HEK293T (cell line): ENCODE measurements at regions not wholly inside any gene's neighbourhood (a gene's known extent, or its start where the extent isn't known, plus 50 kb on each side); places are given as distances from the start of the nearest gene placed in this dataset.

ENCODE experiments used
- ARNT ChIP-seq: fragments of 450-650 bp; IDR thresholded peaks from 2 replicates; pipeline ENCODE4 v1.6.1; 2017; ENCODE audit warnings: mild to moderate bottlenecking
- CTBP1 ChIP-seq: fragments of 450-650 bp; IDR thresholded peaks from 2 replicates; pipeline ENCODE4 v1.6.1; 2016; ENCODE audit warnings: borderline replicate concordance
- FOXA1 ChIP-seq: fragments of 450-650 bp; IDR thresholded peaks from 2 replicates; pipeline ENCODE4 v1.6.1; 2016; ENCODE audit warnings: mild to moderate bottlenecking
- FOXK2 ChIP-seq: fragments of 450-650 bp; IDR thresholded peaks from 2 replicates; pipeline ENCODE4 v1.6.1; 2016; ENCODE audit warnings: mild to moderate bottlenecking
- FOXM1 ChIP-seq: fragments of 450-650 bp; IDR thresholded peaks from 2 replicates; pipeline ENCODE4 v1.6.1; 2017; ENCODE audit warnings: mild to moderate bottlenecking, borderline replicate concordance
- HDGF ChIP-seq: fragments of 450-650 bp; IDR thresholded peaks from 2 replicates; pipeline ENCODE4 v1.6.1; 2017; ENCODE audit warnings: antibody characterized with exemption, borderline replicate concordance
- LEF1 ChIP-seq: fragments of 450-650 bp; IDR thresholded peaks from 2 replicates; pipeline ENCODE4 v1.6.1; 2017; ENCODE audit warnings: mild to moderate bottlenecking, borderline replicate concordance
- NFRKB ChIP-seq: fragments of 450-650 bp; IDR thresholded peaks from 2 replicates; pipeline ENCODE4 v1.6.1; 2016; ENCODE audit warnings: mild to moderate bottlenecking, moderate library complexity
- SP1 ChIP-seq: fragments of 450-650 bp; IDR thresholded peaks from 2 replicates; pipeline ENCODE4 v1.6.1; 2017
- SUZ12 ChIP-seq: fragments of 450-650 bp; IDR thresholded peaks from 2 replicates; pipeline ENCODE4 v1.6.1; 2016; ENCODE audit warnings: mild to moderate bottlenecking
- TARDBP ChIP-seq: fragments of 450-650 bp; IDR thresholded peaks from 2 replicates; pipeline ENCODE4 v1.6.1; 2016
- TF ChIP-seq, protein P1 (sequence below): fragments of 450-650 bp; IDR thresholded peaks from 2 replicates; pipeline ENCODE4 v1.6.1; 2016

DNA sequence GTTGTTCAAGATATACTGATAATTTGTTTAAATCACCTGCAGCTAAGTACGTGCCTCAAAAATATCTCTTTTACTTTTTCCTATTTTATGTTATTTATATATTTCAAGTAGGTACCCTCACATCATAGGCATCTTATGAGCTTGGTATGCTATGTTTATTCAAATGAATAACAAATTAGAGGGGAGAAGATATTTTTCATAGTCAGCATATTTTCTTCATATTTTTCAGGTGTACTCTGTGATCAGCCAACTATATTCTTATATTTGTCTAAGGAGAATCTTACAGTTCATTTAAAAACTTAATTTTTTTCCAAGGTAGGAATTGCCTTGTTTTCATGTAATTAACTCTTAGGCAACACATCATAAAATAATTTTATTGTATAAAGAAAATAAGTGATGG, 421.1 kb upstream of the GRM7 start:
- TF ChIP-seq FOXK2, result no peak
- TF ChIP-seq SP1, result no peak
- TF ChIP-seq NFRKB, result no peak
- TF ChIP-seq HDGF, result no peak
- TF ChIP-seq SUZ12, result no peak
- TF ChIP-seq, protein P1, sequence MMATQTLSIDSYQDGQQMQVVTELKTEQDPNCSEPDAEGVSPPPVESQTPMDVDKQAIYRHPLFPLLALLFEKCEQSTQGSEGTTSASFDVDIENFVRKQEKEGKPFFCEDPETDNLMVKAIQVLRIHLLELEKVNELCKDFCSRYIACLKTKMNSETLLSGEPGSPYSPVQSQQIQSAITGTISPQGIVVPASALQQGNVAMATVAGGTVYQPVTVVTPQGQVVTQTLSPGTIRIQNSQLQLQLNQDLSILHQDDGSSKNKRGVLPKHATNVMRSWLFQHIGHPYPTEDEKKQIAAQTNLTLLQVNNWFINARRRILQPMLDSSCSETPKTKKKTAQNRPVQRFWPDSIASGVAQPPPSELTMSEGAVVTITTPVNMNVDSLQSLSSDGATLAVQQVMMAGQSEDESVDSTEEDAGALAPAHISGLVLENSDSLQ, result no peak
- TF ChIP-seq FOXM1, result no peak
- TF ChIP-seq CTBP1, result no peak
- TF ChIP-seq ARNT, result no peak
- no peak for TF ChIP-seq TARDBP
- TF ChIP-seq LEF1, result no peak
- TF ChIP-seq FOXA1, result no peak
